Ovary (tissue), 3 donors: ENCODE measurements at regions not wholly inside any gene's neighbourhood (a gene's known extent, or its start where the extent isn't known, plus 50 kb on each side); places are given as distances from the start of the nearest gene placed in this dataset.

Source experiments
- EP300 ChIP-seq: sonication (generic); formaldehyde crosslinking; IDR thresholded peaks from one replicate; pipeline ENCODE4 v1.6.1; 2017; ENCODE audit warnings: antibody characterized with exemption
- TF ChIP-seq, protein P1 (sequence below), 3 donors: fragments of 450-650 bp in 2 of 3; fragments of 200-600 bp in 1 of 3; IDR thresholded peaks; one replicate each; pipeline versions ENCODE4 v1.5.1 to v1.8.0; 2016 to 2022; ENCODE audit warnings: antibody characterized with exemption in 3 of 3, mild to moderate bottlenecking in 1 of 3
- donor health status: DM: no; HTN: no; CAD: no.

DNA sequence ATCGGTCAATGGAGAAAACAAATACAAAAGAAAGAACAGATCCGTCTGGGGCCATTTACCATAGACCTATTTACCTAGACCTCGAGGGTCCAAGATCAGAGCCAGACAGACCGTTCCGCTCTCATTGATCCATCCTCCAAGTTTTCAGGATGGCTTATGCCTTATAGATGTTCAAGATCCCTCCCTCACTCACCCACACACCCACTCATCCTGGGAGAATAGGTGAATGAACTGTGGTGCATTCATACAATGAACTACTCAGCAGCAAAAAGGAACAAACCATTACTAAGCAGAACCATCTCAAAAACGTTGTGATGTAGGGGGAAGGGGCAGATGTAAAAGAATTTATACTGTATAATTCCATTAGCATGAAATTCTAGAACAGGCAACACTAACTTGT is 125.1 kb upstream of the RREB1 start:
- TF ChIP-seq, protein P1, sequence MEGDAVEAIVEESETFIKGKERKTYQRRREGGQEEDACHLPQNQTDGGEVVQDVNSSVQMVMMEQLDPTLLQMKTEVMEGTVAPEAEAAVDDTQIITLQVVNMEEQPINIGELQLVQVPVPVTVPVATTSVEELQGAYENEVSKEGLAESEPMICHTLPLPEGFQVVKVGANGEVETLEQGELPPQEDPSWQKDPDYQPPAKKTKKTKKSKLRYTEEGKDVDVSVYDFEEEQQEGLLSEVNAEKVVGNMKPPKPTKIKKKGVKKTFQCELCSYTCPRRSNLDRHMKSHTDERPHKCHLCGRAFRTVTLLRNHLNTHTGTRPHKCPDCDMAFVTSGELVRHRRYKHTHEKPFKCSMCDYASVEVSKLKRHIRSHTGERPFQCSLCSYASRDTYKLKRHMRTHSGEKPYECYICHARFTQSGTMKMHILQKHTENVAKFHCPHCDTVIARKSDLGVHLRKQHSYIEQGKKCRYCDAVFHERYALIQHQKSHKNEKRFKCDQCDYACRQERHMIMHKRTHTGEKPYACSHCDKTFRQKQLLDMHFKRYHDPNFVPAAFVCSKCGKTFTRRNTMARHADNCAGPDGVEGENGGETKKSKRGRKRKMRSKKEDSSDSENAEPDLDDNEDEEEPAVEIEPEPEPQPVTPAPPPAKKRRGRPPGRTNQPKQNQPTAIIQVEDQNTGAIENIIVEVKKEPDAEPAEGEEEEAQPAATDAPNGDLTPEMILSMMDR (IDR thresholded peaks at IDR 0.05), result no peak
- TF ChIP-seq EP300, result no peak
